MV-4-11 (cell line): ENCODE measurements at regions not wholly inside any gene's neighbourhood (a gene's known extent, or its start where the extent isn't known, plus 50 kb on each side); places are given as distances from the start of the nearest gene placed in this dataset.
A peak's percentile ranks its signal among the peaks of the same experiment; 100 is the strongest.

ENCODE experiments used
- DNase-seq: peaks from one replicate; lab custom pipeline; 2025; lab: John Stamatoyannopoulos, UW

- no peak for DNase-seq
Measured at GRCh38 chrX:69110116-69110530, 55.1 kb downstream of the PJA1 start.

GRCh38 chrX:69109706-69110105 is 55.5 kb downstream of the PJA1 start:
- DNase-seq = no peak

- no peak for DNase-seq
Measured at GRCh38 chrX:69109036-69109663, 56.1 kb downstream of the PJA1 start.

GRCh38 chrX:69107747-69108401 is 57.4 kb downstream of the PJA1 start:
- DNase-seq = no peak

- no peak for DNase-seq
Measured at GRCh38 chrX:69107231-69107739, 58.0 kb downstream of the PJA1 start.

- DNase-seq = no peak
Measured at GRCh38 chrX:69104756-69105434, 60.4 kb downstream of the PJA1 start.

- no peak for DNase-seq
Measured at GRCh38 chrX:69103539-69103938, 61.7 kb downstream of the PJA1 start.

GRCh38 chrX:69102612-69103194 is 62.5 kb downstream of the PJA1 start:
- DNase-seq = no peak

- DNase-seq = no peak
Measured at GRCh38 chrX:69101683-69102251, 63.5 kb downstream of the PJA1 start.

GRCh38 chrX:69100478-69100877 is 64.8 kb downstream of the PJA1 start:
- no peak for DNase-seq

GRCh38 chrX:69097451-69098236 is 67.6 kb downstream of the PJA1 start:
- DNase-seq = no peak

- DNase-seq = no peak
Measured at GRCh38 chrX:69096963-69097362, 68.3 kb downstream of the PJA1 start.

- DNase-seq = no peak
Measured at GRCh38 chrX:69094977-69095669, 70.1 kb downstream of the PJA1 start.

- DNase-seq = peak; percentile 10
Measured at GRCh38 chrX:69093960-69094871, 71.0 kb downstream of the PJA1 start.

- DNase-seq = no peak
Measured at GRCh38 chrX:69090022-69090421, 75.2 kb downstream of the PJA1 start.

GRCh38 chrX:69089203-69089602 is 76.0 kb downstream of the PJA1 start:
- no peak for DNase-seq

- DNase-seq = no peak
Measured at GRCh38 chrX:69088171-69088938, 76.9 kb downstream of the PJA1 start.

- DNase-seq = no peak
Measured at GRCh38 chrX:69085826-69086225, 79.4 kb downstream of the PJA1 start.

- DNase-seq = no peak
Measured at GRCh38 chrX:69085151-69085550, 80.1 kb downstream of the PJA1 start.
